DOHH2 (cell line): ENCODE measurements at regions not wholly inside any gene's neighbourhood (a gene's known extent, or its start where the extent isn't known, plus 50 kb on each side); places are given as distances from the start of the nearest gene placed in this dataset.

Source experiments
- CTCF ChIP-seq: fragments of 200-600 bp; sonication (generic); IDR thresholded peaks from one replicate; pipeline ENCODE4 v1.5.1; 2014; ENCODE audit warnings: antibody characterized with exemption, mild to moderate bottlenecking, low read depth, low read length; ENCODE audit not compliant: poor library complexity, severe bottlenecking
- EZH2phosphoT487 ChIP-seq: fragments of 200-600 bp; sonication (generic); IDR thresholded peaks from 2 replicates; pipeline ENCODE4 v1.6.1; 2017; ENCODE audit warnings: borderline replicate concordance, mild to moderate bottlenecking, antibody characterized with exemption, low read length, moderate library complexity, mixed read lengths

GRCh38 chr2:16303761-16304160 is 361.9 kb downstream of the CYRIA start:
- no peak for TF ChIP-seq CTCF
- no peak for TF ChIP-seq EZH2phosphoT487
